ENCODE measurements at regions not wholly inside any gene's neighbourhood (a gene's known extent, or its start where the extent isn't known, plus 50 kb on each side); places are given as distances from the start of the nearest gene placed in this dataset.

GRCh38 chr6:104563306-104563705, 296.4 kb downstream of the HACE1 start:
- H3K4me3 ChIP-seq: no peak overlapping the region
- DNase-seq (ENCODE audit: low spot score in 2 of 2): no peak
- no peaks in the 10 kb centered on the region for H3K27me3 ChIP-seq
- 77 to 83% methylated on average over 3 of the region's 3 CpGs for WGBS, 2 donors
- no peaks in the 10 kb centered on the region for H3K9me3 ChIP-seq
- H3K36me3 ChIP-seq: no peaks in the 10 kb centered on the region
- no peak overlapping the region for H3K27ac ChIP-seq
- no peaks in the 10 kb centered on the region for H3K4me1 ChIP-seq
- TF ChIP-seq CTCF (IDR thresholded peaks at IDR 0.05) (no peak), POLR2A (IDR thresholded peaks at IDR 0.05) (no peak), EP300 (IDR thresholded peaks at IDR 0.05) (no peak)

DNA sequence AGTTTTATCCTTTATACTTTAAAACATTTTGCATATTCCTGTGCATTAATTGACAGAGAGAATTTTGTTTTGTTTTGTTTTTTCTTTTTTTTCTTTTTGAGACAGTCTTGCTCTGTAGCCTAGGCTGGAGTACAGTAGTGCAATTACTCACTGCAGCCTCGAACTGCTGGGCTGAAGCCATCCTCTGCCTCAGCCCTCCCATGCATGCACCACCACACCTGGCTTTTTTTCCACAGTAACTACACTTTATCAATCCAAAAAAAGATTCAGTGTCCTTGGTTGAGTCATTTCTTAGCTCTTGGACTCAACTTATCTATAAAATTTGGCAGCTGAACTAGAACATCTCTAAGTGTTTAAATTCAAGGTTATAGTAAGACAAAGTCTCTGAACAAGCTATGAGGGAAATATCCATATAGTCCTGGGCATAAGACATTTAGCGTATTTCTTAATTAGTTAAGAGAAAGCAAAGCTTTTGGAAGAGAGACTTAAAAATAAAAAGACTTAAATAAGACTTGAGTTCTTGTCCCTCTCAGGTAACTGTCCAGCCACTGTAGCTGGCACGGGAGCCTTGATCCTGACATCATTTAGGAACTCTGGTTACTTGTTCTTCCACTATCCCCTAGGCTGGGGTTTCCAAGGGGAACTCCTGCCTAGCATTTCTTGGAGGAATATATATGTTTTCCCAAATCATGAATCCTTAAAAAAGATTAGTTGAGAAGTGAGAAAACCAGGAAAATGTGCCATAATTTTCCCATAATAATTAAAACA, 300.1 kb downstream of the HACE1 start:
- no peak overlapping the region for H3K27ac ChIP-seq
- H3K9me3 ChIP-seq: no peaks in the 10 kb centered on the region
- H3K36me3 ChIP-seq: no peaks in the 10 kb centered on the region
- no peak overlapping the region for H3K4me3 ChIP-seq
- no peaks in the 10 kb centered on the region for H3K27me3 ChIP-seq
- 86 to 91% methylated on average over 3 of the region's 3 CpGs for WGBS, 2 donors
- DNase-seq (ENCODE audit: low spot score in 2 of 2): no peak
- TF ChIP-seq POLR2A (IDR thresholded peaks at IDR 0.05) (no peak), CTCF (IDR thresholded peaks at IDR 0.05) (no peak), EP300 (IDR thresholded peaks at IDR 0.05) (no peak)
- H3K4me1 ChIP-seq: no peaks in the 10 kb centered on the region

GRCh38 chr6:104558746-104559145, 301.0 kb downstream of the HACE1 start:
- no peak overlapping the region for H3K27ac ChIP-seq
- WGBS, 2 donors: 62 to 71% methylated on average over 3 of the region's 3 CpGs
- no peaks in the 10 kb centered on the region for H3K4me1 ChIP-seq
- no peaks in the 10 kb centered on the region for H3K27me3 ChIP-seq
- no peaks in the 10 kb centered on the region for H3K36me3 ChIP-seq
- no peaks in the 10 kb centered on the region for H3K9me3 ChIP-seq
- no peak for DNase-seq (ENCODE audit: low spot score in 2 of 2)
- H3K4me3 ChIP-seq: no peak overlapping the region
- TF ChIP-seq CTCF (IDR thresholded peaks at IDR 0.05) (no peak), POLR2A (IDR thresholded peaks at IDR 0.05) (no peak), EP300 (IDR thresholded peaks at IDR 0.05) (no peak)

GRCh38 chr6:104548297-104548696, 311.4 kb downstream of the HACE1 start:
- H3K4me1 ChIP-seq: no peaks in the 10 kb centered on the region
- TF ChIP-seq EP300 (IDR thresholded peaks at IDR 0.05) (no peak), POLR2A (IDR thresholded peaks at IDR 0.05) (no peak), CTCF (IDR thresholded peaks at IDR 0.05) (no peak)
- no peak for DNase-seq (ENCODE audit: low spot score in 2 of 2)
- H3K27me3 ChIP-seq: no peaks in the 10 kb centered on the region
- no peaks in the 10 kb centered on the region for H3K9me3 ChIP-seq
- H3K4me3 ChIP-seq: no peak overlapping the region
- 71 to 73% methylated on average over 4 of the region's 4 CpGs for WGBS, 2 donors
- H3K27ac ChIP-seq: no peak overlapping the region
- no peaks in the 10 kb centered on the region for H3K36me3 ChIP-seq

- DNase-seq (ENCODE audit: low spot score in 2 of 2): no peak
- WGBS, 2 donors: 77 to 86% methylated on average over 1 of the region's 1 CpG
Measured at GRCh38 chr6:104541411-104541810, 318.3 kb downstream of the HACE1 start.

More at GRCh38 chr6:104541411-104541810, 318.3 kb downstream of the HACE1 start:
- H3K9me3 ChIP-seq: no peaks in the 10 kb centered on the region
- H3K4me1 ChIP-seq: peaks cover 0 to 6% (median 0%) of the 10 kb centered on the region in 4 donors
- TF ChIP-seq EP300 (IDR thresholded peaks at IDR 0.05) (no peak), POLR2A (IDR thresholded peaks at IDR 0.05) (no peak), CTCF (IDR thresholded peaks at IDR 0.05) (no peak)
- no peaks in the 10 kb centered on the region for H3K27me3 ChIP-seq
- H3K4me3 ChIP-seq: no peak overlapping the region
- no peaks in the 10 kb centered on the region for H3K36me3 ChIP-seq
- H3K27ac ChIP-seq: no peak overlapping the region

Data from tibial nerve (tissue), 4 donors.